GM18511 (cell line): ENCODE measurements at regions not wholly inside any gene's neighbourhood (a gene's known extent, or its start where the extent isn't known, plus 50 kb on each side); places are given as distances from the start of the nearest gene placed in this dataset.
"Not testable (repeated sequence)": the region's sequence is repeated elsewhere in the genome, so short reads cannot be mapped to it uniquely, and the experiment has no call there.

ENCODE experiments used
- ATAC-seq: cut with Tn5 transposase; IDR thresholded peaks from one replicate; pipeline ENCODE4 v1.9.1; 2021; ENCODE audit warnings: mild to moderate bottlenecking, moderate library complexity; ENCODE audit not compliant: unreplicated experiment

DNA sequence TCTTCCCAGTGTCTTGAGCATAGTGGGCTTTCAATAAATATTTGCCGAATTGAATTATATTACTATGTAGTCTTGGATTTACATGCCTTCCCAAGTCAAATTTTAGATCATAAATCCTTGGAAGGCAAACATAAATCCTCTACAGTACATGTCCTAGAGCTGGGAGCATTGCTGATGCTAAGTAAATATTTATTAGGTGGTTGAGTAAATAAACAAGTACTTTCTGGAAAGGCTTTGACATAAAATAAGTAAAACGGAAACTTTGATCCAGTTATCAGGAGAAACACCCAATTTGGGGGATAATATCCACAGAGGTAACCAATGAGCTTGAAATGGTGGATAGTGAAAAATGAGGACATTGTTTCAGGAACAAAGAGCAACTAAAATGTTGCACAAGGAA is 162.8 kb upstream of the SVIL start:
- ATAC-seq, result no peak

DNA sequence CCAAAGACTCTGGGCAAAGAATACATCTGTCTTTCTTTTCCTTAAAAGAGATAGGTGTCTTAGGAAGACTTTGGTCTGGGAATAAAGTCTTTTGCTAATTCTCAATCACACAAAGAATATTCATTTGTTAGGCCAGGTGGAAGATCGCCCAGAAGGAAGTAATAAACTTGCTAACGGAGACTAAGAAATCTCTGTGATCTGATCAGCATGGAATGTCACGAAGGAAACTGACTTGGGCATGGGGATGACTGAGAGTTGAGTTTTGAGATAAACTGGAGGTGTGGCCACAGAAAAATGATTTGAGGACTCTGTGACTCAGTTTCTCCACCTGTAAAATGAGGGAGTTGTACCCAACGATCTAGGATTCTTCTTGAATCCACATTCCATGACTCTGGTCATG is 161.1 kb upstream of the SVIL start:
- no peak for ATAC-seq

DNA sequence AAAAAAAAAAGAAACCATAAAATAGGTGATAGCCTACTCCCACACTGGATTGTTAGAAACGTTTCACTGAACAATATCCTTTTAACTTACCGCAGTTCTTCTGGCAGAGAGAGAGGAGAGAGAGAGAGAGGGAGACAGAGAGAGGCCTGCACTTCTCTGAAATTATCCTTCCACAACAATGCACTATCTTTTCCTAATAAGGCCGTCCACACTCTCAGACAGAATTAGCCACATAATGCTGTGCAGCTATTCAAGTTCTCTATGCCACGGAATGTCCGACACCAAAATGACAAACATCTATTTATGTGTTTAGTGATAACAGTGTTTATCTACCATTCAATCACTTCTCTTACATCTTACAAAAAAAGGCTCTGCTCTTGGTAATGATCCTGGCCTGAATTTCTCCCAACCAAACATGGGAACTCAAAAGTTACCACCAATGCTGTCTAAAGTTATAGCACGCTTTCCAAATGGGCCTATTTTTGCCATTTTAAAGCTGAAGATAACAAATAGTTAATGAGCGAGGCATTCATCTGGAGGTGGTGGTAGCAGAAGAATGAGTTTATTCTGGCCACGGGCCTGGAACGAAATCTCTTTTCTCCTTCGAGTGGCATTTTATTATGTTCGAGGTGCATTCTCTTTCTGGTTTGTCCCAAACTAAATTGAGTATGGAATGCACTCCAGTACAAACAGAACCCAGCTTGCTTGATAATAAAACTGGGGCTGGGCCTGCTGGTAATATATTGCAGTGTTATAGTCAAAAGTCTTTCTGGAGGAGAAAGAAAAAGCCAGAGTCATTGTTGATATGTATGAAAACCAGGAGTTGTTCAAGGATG is 160.2 kb upstream of the SVIL start:
- ATAC-seq, result no peak

DNA sequence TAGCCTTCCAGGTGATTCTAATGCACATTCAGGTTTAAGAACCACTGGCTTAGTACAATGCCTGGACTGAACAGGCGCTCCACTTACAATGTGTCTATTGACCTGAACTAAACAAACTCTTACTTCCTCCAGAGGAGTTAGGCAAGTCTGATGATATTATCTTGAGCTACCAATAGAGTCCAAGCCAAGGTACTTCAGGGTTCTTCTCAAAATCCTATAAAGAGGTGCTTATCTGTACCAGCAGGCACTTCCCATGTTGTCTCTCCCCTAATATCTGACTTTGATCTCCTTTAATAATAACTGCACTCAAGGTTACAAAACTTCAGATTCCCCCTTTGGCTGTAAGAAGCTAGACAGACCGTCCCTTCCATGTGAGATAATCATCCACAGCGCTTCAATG is 157.0 kb upstream of the SVIL start:
- ATAC-seq, result no peak

DNA sequence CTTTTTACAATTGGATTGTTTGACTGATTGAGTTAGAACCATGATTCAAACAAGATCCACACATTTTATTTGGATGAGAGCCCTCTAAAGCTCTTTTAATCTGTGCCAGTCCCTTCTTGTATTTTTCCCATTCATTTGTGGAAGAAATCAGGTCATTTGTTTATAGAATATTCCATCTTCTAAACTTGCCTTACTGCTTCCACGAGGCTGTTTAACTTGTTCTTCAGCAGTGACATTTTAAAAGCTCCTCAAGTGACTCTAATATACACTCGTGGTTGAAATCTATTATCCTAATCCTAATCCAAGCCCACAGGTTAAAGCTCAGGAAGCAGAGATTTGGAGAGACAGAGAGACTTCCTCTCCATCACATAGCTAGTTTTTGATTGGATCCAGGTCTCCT is 155.4 kb upstream of the SVIL start:
- ATAC-seq, result no peak

DNA sequence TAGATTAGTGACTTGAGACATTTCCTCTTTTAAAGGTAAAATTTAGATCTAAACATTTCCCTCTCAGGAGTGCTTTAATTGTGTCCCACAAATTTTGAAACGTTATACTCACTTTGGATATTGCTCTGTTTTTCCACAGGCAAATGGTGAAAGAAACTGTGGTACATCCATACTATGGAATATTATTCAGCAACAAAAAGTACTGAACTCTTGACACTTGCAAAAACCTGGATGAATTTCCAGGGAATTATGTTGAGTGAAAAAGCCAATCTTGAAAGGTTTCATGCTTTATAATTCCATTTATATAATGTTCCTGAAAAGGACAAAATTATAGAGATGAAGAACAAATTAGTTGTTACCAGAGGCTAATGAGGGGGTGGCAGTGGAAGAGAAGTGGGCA is 153.3 kb upstream of the SVIL start:
- ATAC-seq, result no peak

DNA sequence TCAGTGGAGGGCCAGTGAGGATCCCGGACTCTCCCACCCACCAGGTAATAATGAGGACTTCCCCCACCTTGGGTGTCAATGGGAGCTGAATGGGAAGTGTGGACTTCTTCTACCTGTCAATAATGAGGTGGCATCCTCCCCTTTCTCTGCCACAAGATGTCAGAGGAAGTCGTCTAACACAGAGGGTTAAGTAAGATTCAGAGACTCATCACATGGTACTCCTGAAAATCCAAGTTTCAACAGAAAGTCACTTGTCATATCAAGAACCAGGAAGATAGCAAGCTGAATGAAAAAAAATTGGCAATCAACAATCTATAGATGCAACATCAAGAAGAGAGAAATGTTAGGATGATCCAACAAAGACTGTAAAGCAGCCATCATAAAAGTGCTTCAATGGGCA is 150.9 kb upstream of the SVIL start:
- no peak for ATAC-seq

DNA sequence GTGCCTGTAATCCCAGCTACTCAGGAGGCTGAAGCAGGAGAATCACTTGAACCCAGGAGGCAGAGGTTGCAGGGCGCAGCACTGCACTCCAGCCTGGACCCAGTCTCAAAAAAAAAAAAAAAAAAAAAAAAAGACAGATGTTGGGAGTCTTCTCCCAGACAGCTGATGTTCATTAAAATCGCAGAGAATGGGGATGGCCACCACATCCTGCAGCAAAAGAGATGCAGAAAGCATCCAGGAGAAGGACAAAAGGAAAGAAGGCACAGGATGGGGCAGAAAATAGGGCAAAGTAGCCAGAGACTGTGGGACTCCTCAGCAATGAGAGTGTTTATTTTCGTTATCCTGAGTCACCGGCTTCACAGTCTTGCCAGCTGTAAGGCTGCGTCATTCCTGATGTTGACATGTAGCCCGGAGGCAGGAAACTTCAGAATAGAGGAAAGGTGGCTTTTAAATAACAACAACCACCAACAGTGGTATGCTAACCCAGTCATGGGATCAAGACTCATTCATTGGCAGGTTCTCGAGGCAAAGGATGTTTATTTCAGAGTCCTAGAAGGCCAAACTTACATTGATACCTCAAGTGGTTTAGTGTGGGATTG is 149.5 kb upstream of the SVIL start:
- ATAC-seq, result no peak

DNA sequence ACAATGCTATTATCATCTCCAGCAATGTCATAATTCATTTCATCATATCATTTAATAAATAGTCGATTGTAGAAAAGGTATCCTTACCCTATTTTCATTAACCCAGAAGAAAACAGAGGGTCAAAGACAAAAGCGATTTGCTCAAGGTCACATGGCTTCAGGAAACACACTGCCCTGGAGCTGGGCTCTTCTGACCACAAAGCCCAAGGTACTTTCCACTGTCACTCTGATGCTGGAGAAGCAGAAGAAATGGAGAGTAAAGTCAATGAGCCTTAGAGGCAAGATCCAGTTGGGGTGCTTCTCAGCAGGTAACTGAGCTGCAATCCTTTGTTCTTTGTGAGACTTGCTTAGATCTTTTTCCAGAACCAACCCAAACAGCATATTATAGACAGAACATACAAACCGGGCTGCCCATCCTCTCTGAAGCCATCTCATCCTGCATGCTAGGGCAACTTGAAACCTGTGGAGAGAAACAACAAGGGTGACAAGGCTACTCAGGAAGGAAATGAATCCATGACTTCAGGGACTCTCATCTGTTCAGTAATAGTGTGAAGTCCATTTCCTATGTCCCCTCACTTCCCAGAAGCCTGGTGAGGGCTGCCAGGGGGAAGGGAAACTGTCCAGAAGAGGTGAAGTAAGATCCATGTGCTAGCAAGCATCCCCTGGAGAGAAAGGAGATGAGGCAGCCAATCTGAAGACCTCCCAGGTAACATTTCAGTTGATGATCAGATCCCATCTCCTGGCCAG is 148.6 kb upstream of the SVIL start:
- no peak for ATAC-seq

DNA sequence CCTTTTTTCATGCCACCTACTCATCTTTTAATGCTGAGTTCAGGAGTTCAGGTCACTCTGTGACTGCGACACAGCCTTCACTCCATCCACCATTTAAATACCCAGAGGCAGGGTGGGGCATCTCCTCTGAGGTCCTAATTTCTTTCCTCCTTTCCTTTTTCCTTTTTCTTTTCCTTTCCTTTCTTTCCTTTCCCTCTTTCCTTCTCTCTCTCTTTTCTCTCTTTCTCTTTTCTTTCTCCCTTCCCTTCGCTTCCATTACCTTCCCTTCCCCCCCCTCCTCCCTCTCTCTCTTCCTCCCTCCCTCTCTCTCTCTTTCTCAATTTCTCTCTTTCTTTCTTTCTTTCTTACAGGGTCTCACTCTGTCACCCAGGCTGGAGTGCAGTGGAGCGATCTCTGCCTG is 145.9 kb upstream of the SVIL start:
- ATAC-seq, result no peak

DNA sequence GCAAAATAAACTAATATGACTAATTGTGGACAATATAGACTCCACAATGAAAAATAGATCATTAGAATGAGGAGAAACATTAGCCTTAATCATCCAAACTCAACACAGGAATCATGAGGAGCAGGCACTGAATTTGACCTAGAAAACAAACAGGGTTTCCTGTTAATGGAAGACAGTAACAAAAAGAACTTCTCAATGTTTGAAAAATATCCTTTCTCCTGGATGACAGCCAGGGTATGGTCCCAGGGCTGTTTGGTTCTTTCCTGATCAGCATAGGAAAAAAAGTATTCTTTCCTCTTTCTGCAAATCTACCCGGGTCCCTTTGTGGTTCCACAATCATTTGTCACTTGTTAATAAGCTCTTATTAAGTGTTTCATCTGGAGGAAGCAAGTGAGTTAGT is 145.3 kb upstream of the SVIL start:
- no peak for ATAC-seq

DNA sequence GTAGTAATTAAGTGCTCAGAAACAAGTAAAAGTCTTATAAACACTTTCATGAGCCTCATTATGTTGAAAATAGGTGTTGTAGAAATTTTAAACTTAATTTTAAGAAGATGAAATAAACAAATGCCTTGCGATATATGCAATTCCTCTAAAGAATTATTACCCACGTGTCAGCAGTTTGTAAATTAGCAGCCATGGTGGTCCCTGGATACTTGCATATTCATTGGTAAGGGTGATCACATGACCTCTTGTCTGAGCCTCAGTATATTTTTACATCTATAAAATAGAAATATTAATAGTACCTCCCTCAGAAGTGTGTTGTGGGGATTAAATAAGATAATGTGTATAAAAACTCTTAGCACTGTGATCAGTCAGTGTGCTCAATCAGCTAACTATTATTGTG is 141.5 kb upstream of the SVIL start:
- ATAC-seq, result no peak

DNA sequence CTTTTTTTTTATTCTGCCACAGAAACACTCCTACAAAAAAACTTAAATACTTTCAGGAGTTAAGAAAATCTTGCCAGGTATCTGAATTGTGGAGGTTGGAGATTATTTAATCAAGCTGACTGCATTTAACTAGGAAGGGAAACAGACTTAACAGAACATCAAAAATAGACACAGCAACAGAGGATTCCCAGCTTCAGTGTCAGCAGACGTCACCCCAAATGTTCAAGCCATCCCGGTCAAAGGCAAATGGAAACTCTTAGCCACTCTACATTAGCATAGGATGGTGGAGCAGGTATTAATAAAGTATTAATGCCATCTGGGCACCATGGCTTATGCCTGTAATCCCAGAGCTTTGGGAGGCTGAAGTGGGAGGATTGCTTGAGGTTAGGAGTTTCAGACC is 139.7 kb upstream of the SVIL start:
- no peak for ATAC-seq

DNA sequence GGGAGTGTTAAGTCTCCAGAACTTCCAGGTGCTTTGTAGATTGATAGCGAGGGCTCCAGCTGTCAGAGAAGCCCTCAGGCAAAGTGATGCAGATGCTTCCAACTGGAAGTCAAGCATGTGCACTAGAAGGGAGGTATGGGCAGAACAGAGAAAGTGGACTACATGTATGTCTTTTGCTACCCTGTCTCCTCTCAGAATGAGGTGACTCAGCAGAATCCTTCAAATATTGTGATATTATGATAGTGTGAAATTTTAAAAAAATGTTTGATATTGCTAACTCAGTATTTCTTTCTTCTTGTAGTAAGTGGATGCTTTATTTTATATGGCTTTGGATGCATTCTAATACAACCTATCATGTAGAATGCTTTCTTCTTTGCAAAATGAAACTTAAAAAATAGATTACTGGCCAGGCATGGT is 138.9 kb upstream of the SVIL start:
- no peak for ATAC-seq

DNA sequence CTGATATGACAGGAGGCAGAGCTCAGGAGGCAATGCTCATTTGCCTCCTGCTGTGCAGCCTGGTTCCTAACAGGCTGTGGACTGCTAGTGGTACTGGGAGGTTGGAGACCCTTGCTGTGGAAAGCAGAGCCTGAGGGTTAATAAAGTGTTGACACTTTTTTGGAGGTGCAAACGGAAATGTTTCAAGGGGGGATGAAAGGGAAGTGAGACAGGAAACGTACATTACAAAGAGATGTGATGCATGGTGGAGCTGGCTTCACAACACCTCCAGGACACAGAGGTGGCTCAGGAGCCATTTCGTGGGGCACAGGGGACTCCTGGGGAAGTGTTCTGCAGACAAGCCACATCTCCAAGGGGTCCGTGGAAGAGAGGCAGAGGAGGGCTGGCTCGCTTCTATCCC is 137.6 kb upstream of the SVIL start:
- ATAC-seq, result peak; percentile 53

DNA sequence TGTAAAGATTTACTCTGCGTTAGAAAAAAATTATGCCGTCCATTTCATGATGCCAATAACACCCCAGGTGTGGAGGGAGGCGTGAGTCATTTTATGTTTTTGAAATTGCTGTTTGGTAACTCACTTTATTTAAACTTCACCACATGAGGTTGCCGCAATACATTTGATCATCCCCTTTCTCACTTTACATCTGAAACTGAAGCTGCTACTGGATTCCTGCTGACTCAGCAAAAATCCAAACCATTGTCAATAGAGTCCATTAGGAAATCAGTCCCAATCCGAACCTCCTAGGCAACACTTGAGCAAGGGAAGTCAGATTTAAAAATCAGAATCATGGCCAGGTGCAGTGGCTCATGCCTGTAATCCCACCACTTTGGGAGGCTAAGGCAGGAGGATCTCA is 136.6 kb upstream of the SVIL start:
- no peak for ATAC-seq

DNA sequence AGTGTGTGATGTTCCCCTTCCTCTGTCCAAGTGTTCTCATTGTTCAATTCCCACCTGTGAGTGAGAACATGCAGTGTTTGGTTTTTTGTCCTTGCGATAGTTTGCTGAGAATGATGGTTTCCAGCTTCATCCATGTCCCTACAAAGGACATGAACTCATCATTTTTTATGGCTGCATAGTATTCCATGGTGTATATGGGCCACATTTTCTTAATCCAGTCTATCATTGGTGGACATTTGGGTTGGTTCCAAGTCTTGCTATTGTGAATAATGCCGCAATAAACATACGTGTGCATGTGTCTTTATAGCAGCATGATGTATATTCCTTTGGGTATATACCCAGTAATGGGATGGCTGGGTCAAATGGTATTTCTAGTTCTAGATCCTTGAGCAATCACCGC is 134.5 kb upstream of the SVIL start:
- not testable (repeated sequence) for ATAC-seq

DNA sequence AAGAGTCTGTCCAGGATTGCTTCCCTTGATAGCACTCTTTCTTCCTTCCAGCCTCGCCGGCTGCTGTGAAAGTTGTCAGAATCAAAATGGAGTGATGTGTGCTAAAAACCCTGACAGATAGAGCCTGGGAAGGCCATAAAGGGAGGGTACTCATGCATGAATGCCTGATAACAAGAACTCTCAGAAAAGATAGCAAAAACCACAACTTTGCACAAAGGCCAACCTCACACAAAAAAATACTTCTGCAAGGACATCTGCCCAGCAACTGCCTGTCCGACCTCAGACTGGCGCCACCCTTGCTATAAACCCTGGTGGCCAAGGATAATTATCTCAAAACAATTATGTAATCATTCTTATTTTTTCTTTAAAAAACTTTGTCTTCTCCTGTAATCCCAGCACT is 133.2 kb upstream of the SVIL start:
- ATAC-seq, result peak; percentile 59

DNA sequence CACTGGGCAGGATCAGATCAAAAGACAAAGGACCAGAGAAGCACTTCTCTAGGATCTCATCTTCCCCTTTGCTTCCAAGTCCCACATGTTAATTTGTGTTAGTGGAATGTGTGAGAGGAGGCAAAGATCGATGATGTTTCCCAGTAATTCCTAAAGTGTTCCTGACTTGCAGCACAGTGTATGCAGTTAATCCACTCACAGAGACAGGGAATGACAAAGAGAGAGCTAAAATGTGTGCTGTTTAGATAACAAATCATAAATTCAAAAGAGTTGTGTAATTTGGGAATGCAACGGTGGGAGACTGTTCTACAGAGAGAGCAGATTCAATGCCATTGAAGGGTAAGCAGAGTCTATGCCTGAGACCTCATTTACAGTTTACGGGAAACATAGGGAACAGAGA is 132.0 kb upstream of the SVIL start:
- ATAC-seq, result no peak

DNA sequence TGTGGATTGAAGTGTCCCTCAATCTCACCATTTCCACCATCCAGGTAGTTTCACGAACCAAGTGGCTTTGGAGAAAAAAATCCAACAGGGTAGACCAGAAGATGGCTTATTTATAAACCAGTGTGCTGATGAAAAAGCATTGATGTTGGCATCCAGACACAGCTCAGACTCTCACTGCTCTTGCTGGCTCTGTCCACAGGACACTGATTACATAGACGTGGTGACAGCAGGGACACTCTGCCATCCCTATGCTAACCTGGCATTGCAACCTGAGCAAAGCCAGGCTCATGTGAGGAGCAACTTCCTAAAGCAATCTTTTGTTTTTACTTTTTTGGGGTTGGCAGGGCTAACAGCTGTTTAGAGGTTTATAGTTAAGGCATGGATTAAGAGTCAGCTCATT is 130.6 kb upstream of the SVIL start:
- no peak for ATAC-seq

DNA sequence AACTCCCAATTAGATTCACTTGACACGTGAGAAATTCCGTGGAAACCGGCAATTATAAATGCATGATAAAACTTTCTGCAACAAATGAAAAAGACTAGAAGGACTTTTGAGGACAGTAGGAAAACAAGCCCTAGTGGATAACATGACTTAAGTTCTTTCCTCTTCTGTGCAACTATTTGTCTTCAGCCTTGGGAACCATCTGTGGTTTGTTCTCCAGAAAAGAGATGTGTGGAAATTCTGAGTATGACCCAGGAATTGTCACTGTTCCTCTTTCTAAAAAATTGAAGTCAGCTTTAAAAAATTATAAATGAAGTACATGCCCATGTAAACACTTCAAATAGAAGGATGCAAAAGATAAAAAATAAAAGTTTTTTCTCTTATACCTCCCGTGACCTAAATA is 128.6 kb upstream of the SVIL start:
- ATAC-seq, result no peak

DNA sequence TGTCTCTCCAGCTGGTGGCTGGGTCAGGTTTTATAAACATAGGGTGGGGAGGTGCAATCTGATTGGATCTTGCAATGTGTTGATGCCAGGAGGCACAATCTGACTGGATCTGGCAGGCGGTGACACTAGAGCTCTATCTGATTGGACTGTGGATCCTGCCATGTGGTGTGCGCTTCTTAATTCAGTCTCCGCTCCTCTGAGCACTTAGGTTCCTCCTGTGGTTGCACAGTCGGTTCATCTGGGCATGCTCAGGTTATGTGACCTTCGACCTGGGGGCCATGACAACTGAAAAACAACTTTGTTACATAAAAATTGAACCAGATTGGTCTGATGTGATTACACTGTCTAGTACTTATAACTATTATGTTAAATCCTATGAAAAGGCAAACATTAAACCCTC is 127.1 kb upstream of the SVIL start:
- no peak for ATAC-seq
